ENCODE measurements at regions not wholly inside any gene's neighbourhood (a gene's known extent, or its start where the extent isn't known, plus 50 kb on each side); places are given as distances from the start of the nearest gene placed in this dataset.

DNA sequence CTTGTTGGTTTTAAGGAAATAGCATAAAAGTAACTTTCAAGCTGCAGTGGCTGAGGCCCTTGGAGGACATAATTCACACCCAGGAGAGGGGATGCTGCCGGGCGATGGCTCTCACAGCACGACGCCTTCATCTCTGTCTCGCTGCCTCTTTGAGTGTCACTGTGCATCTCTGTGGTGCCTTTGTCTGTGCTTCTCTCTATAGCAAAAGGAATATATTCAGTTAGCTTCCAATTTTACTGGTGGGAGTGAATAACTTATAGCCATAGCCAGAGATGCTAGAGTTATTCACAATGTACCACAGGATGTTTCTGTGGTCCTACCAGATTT is 276.7 kb downstream of the SYK start:
- TF ChIP-seq, protein P1, sequence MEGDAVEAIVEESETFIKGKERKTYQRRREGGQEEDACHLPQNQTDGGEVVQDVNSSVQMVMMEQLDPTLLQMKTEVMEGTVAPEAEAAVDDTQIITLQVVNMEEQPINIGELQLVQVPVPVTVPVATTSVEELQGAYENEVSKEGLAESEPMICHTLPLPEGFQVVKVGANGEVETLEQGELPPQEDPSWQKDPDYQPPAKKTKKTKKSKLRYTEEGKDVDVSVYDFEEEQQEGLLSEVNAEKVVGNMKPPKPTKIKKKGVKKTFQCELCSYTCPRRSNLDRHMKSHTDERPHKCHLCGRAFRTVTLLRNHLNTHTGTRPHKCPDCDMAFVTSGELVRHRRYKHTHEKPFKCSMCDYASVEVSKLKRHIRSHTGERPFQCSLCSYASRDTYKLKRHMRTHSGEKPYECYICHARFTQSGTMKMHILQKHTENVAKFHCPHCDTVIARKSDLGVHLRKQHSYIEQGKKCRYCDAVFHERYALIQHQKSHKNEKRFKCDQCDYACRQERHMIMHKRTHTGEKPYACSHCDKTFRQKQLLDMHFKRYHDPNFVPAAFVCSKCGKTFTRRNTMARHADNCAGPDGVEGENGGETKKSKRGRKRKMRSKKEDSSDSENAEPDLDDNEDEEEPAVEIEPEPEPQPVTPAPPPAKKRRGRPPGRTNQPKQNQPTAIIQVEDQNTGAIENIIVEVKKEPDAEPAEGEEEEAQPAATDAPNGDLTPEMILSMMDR (IDR thresholded peaks at IDR 0.05): no peak
- TF ChIP-seq, protein P2, sequence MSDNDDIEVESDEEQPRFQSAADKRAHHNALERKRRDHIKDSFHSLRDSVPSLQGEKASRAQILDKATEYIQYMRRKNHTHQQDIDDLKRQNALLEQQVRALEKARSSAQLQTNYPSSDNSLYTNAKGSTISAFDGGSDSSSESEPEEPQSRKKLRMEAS (IDR thresholded peaks at IDR 0.05; ENCODE audit: low read depth): no peak
- TF ChIP-seq, protein P3, sequence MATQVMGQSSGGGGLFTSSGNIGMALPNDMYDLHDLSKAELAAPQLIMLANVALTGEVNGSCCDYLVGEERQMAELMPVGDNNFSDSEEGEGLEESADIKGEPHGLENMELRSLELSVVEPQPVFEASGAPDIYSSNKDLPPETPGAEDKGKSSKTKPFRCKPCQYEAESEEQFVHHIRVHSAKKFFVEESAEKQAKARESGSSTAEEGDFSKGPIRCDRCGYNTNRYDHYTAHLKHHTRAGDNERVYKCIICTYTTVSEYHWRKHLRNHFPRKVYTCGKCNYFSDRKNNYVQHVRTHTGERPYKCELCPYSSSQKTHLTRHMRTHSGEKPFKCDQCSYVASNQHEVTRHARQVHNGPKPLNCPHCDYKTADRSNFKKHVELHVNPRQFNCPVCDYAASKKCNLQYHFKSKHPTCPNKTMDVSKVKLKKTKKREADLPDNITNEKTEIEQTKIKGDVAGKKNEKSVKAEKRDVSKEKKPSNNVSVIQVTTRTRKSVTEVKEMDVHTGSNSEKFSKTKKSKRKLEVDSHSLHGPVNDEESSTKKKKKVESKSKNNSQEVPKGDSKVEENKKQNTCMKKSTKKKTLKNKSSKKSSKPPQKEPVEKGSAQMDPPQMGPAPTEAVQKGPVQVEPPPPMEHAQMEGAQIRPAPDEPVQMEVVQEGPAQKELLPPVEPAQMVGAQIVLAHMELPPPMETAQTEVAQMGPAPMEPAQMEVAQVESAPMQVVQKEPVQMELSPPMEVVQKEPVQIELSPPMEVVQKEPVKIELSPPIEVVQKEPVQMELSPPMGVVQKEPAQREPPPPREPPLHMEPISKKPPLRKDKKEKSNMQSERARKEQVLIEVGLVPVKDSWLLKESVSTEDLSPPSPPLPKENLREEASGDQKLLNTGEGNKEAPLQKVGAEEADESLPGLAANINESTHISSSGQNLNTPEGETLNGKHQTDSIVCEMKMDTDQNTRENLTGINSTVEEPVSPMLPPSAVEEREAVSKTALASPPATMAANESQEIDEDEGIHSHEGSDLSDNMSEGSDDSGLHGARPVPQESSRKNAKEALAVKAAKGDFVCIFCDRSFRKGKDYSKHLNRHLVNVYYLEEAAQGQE (IDR thresholded peaks at IDR 0.05; ENCODE audit: low read depth, low read length): no peak
- TF ChIP-seq TAF1 (IDR thresholded peaks at IDR 0.05; ENCODE audit: borderline replicate concordance, low read depth, low read length) (no peak), POLR2AphosphoS5 (IDR thresholded peaks at IDR 0.05; ENCODE audit: low read depth, low read length) (no peak), TCF12 (IDR thresholded peaks at IDR 0.05) (no peak), RXRA (IDR thresholded peaks at IDR 0.05; ENCODE audit: borderline replicate concordance, low read depth) (no peak), RAD21 (IDR thresholded peaks at IDR 0.05; ENCODE audit: low read length) (no peak), FOXM1 (IDR thresholded peaks at IDR 0.05; ENCODE audit: low read depth) (no peak), FOXJ3 (CRISPR knock-in tag; IDR thresholded peaks at IDR 0.05) (no peak), RCOR1 (IDR thresholded peaks at IDR 0.05; ENCODE audit: low read length) (no peak)
